ENCODE measurements at regions not wholly inside any gene's neighbourhood (a gene's known extent, or its start where the extent isn't known, plus 50 kb on each side); places are given as distances from the start of the nearest gene placed in this dataset.

DNA sequence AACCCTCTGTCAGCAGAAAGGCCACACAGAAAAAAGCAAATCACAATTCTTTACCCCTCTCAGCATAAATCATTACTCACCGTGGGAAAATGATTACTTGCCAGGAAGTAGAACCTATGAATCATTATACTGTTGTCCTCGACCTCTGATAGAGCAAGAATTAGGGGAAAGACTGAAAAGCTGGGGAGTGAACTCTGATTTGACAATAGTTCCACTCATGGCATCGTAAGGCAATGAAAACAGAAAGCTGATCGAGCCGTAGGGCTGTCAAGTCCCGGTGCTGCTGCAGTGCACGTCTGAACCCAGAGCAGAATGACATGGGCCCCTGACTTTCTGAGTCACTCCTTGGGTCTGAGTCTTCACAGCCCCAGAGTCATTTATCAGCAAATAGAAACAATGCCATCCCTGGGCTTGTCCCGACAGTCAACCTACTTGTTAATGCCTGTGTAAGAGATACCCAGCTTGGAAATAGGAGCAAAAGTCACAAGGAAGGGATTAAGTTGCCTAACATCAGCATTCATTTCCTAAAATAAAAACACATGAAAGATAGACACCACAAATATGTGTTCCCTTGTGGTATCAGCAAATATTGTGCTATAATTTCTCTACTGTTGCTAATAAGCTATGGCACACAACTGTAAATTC is 224.8 kb upstream of the MARCKS start:
- ChIA-PET CTCF (interaction anchor here (1.3 to 1.7 kb wide), 2 partner anchors 10 to 227 kb away, joined by 3 to 7 read pairs; no protein-coding TSS in a partner anchor), POLR2A (interaction anchor here (0.6 kb wide), 1 partner anchor 31 kb away, joined by 3 read pairs; no protein-coding TSS in a partner anchor)
- H3K9ac ChIP-seq: peak overlapping the region; percentile 71
- H3F3A ChIP-seq (replicated peaks; ENCODE audit: insufficient read depth): peaks cover 30% of the 10 kb centered on the region
- H3K27ac ChIP-seq (ENCODE audit: low read depth in 2 of 2, low read length in 1 of 2): peak overlapping the region; percentile 81 to 99; a peak in 3 of 4 replicates
- peak overlapping the region; percentile 69 for H3K4me2 ChIP-seq
- H4K20me1 ChIP-seq (ENCODE audit: insufficient read depth): no peaks in the 10 kb centered on the region
- TF ChIP-seq USF1 (IDR thresholded peaks at IDR 0.05; ENCODE audit: borderline replicate concordance, low read depth) (0 out of 2 replicates have a peak, but pooled peaks have one; percentile 10), RXRA (IDR thresholded peaks at IDR 0.05; ENCODE audit: borderline replicate concordance, low read depth) (peak; percentile 66), TCF12 (IDR thresholded peaks at IDR 0.05) (peak; percentile 76), NFIC (IDR thresholded peaks at IDR 0.05; ENCODE audit: borderline replicate concordance) (peak; percentile 79), GABPA (IDR thresholded peaks at IDR 0.05; ENCODE audit: low read depth) (no peak), FOXM1 (IDR thresholded peaks at IDR 0.05; ENCODE audit: low read depth) (0 out of 2 replicates have a peak, but pooled peaks have one; percentile 38), MXI1 (IDR thresholded peaks at IDR 0.05; ENCODE audit: low read depth, low read length) (no peak), RAD21 (IDR thresholded peaks at IDR 0.05; ENCODE audit: low read length) (no peak), JUND (IDR thresholded peaks at IDR 0.05) (peak; percentile 77), EP300 (IDR thresholded peaks at IDR 0.05; ENCODE audit: borderline replicate concordance in 1 of 2, low read depth in 1 of 2, low read length in 1 of 2) (peak in 1 of 2 experiments; percentile 72; a peak in 2 of 4 replicates), FOSL2 (IDR thresholded peaks at IDR 0.05; ENCODE audit: borderline replicate concordance, low read depth) (peak; percentile 71), SIN3A (IDR thresholded peaks at IDR 0.05; ENCODE audit: borderline replicate concordance, low read depth, low read length) (peak; percentile 44; the same call in 1 of the 2 replicates), ZBTB33 (IDR thresholded peaks at IDR 0.05; ENCODE audit: borderline replicate concordance, low read depth) (peak; percentile 67; the same call in 1 of the 2 replicates), ELF1 (IDR thresholded peaks at IDR 0.05) (peak; percentile 28; the same call in 1 of the 2 replicates), PBX3 (IDR thresholded peaks at IDR 0.05) (peak; percentile 86), CHD2 (IDR thresholded peaks at IDR 0.05; ENCODE audit: low read length, partially characterized antibody) (no peak), POLR2AphosphoS5 (IDR thresholded peaks at IDR 0.05; ENCODE audit: low read depth, low read length) (peak; percentile 17; the same call in 1 of the 2 replicates), TEAD4 (IDR thresholded peaks at IDR 0.05; ENCODE audit: borderline replicate concordance, insufficient read depth) (peak; percentile 59)
- TF ChIP-seq, protein P1, sequence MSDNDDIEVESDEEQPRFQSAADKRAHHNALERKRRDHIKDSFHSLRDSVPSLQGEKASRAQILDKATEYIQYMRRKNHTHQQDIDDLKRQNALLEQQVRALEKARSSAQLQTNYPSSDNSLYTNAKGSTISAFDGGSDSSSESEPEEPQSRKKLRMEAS (IDR thresholded peaks at IDR 0.05; ENCODE audit: low read depth): peak; percentile 38; the same call in 1 of the 2 replicates
- TF ChIP-seq, protein P2, sequence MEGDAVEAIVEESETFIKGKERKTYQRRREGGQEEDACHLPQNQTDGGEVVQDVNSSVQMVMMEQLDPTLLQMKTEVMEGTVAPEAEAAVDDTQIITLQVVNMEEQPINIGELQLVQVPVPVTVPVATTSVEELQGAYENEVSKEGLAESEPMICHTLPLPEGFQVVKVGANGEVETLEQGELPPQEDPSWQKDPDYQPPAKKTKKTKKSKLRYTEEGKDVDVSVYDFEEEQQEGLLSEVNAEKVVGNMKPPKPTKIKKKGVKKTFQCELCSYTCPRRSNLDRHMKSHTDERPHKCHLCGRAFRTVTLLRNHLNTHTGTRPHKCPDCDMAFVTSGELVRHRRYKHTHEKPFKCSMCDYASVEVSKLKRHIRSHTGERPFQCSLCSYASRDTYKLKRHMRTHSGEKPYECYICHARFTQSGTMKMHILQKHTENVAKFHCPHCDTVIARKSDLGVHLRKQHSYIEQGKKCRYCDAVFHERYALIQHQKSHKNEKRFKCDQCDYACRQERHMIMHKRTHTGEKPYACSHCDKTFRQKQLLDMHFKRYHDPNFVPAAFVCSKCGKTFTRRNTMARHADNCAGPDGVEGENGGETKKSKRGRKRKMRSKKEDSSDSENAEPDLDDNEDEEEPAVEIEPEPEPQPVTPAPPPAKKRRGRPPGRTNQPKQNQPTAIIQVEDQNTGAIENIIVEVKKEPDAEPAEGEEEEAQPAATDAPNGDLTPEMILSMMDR (IDR thresholded peaks at IDR 0.05): no peak
- peak overlapping the region; percentile 23 to 31; a peak in 3 of 4 replicates for H3K4me3 ChIP-seq (ENCODE audit: low read depth in 2 of 2, low read length in 1 of 2)
- no peaks in the 10 kb centered on the region for H3K9me3 ChIP-seq
- no peaks in the 10 kb centered on the region for H3K36me3 ChIP-seq (replicated peaks in 1 of 2; ENCODE audit: control insufficient read depth in 1 of 2, insufficient read depth in 2 of 2, low read length in 1 of 2)
- peaks cover 9 to 27% of the 10 kb centered on the region in 2 experiments for H3K4me1 ChIP-seq (ENCODE audit: control insufficient read depth in 1 of 2, insufficient read depth in 2 of 2, low read depth in 1 of 2, low read length in 1 of 2)
- H3K9me2 ChIP-seq: no peaks in the 10 kb centered on the region
- no peaks in the 10 kb centered on the region for H3K79me2 ChIP-seq (ENCODE audit: insufficient read depth)
- H2AFZ ChIP-seq (ENCODE audit: low read depth): peak overlapping the region; percentile 16; the same call in 1 of the 2 replicates
- H3K27me3 ChIP-seq (ENCODE audit: insufficient read depth): no peaks in the 10 kb centered on the region
- DNase-seq: no peak
- 17% methylated on average over 8 of the region's 8 CpGs for WGBS (ENCODE audit: low lambda C conversion rate)

Measured in SK-N-SH (cell line).